Astrocyte (in vitro differentiated cells and primary cell): ENCODE measurements at regions not wholly inside any gene's neighbourhood (a gene's known extent, or its start where the extent isn't known, plus 50 kb on each side); places are given as distances from the start of the nearest gene placed in this dataset.

Experiments used
- DNase-seq: peaks from one replicate; pipeline ENCODE4 v3.0.0-alpha.2; 2010; ENCODE audit warnings: low read depth
- FAIRE-seq: peaks from 2 replicates; lab custom pipeline; 2011; peaks lifted over from hg19 to GRCh38; lab: Jason Lieb, UNC
- H2AFZ ChIP-seq: 2 replicates; pipeline ENCODE4 v1.6.0; 2012; ENCODE audit warnings: low read depth, low read length, inconsistent platforms
- H3K27ac ChIP-seq: 2 replicates; pipeline ENCODE4 v1.5.1; 2011; ENCODE audit warnings: low read depth, low read length, inconsistent platforms
- H3K27me3 ChIP-seq: 2 replicates; pipeline ENCODE4 v1.6.0; 2011; ENCODE audit warnings: low read length, inconsistent platforms; ENCODE audit not compliant: insufficient read depth
- H3K36me3 ChIP-seq: 2 replicates; pipeline ENCODE4 v1.5.1; 2011; ENCODE audit warnings: low read length, inconsistent platforms; ENCODE audit not compliant: insufficient read depth
- H3K4me1 ChIP-seq: 2 replicates; pipeline ENCODE4 v1.5.1; 2011; ENCODE audit warnings: low read length, inconsistent platforms; ENCODE audit not compliant: insufficient read depth
- H3K4me2 ChIP-seq: 2 replicates; pipeline ENCODE4 v1.6.0; 2012; ENCODE audit warnings: low read length, inconsistent platforms
- H3K4me3 ChIP-seq: 2 replicates; pipeline ENCODE4 v1.5.1; 2011; ENCODE audit warnings: low read depth, mild to moderate bottlenecking, low read length, inconsistent platforms; ENCODE audit not compliant: insufficient read depth
- H3K79me2 ChIP-seq: 2 replicates; pipeline ENCODE4 v1.6.0; 2012; ENCODE audit warnings: mild to moderate bottlenecking, low read length, inconsistent platforms; ENCODE audit not compliant: insufficient read depth
- H3K9ac ChIP-seq: 2 replicates; pipeline ENCODE4 v1.6.0; 2012; ENCODE audit warnings: mild to moderate bottlenecking, low read length, inconsistent platforms
- H3K9me3 ChIP-seq: 2 replicates; pipeline ENCODE4 v1.5.1; 2012; ENCODE audit warnings: low read depth, mild to moderate bottlenecking, low read length, inconsistent platforms; ENCODE audit not compliant: insufficient read depth
- H4K20me1 ChIP-seq: 2 replicates; pipeline ENCODE4 v1.6.0; 2012; ENCODE audit warnings: low read length, inconsistent platforms; ENCODE audit not compliant: insufficient read depth
- H3K27ac Mint-ChIP-seq: one replicate; pipeline ENCODE4 v1.8.0; 2021; ENCODE audit warnings: mild to moderate bottlenecking, mixed read lengths; ENCODE audit not compliant: unreplicated experiment
- H3K27me3 Mint-ChIP-seq: one replicate; pipeline ENCODE4 v1.8.0; 2021; ENCODE audit warnings: low read depth, mixed read lengths; ENCODE audit not compliant: unreplicated experiment
- H3K36me3 Mint-ChIP-seq: one replicate; pipeline ENCODE4 v1.8.0; 2021; ENCODE audit warnings: low read depth, mixed read lengths; ENCODE audit not compliant: unreplicated experiment
- H3K4me1 Mint-ChIP-seq: one replicate; pipeline ENCODE4 v1.8.0; 2021; ENCODE audit warnings: low read depth, mixed read lengths; ENCODE audit not compliant: unreplicated experiment
- H3K4me3 Mint-ChIP-seq: one replicate; pipeline ENCODE4 v1.8.0; 2021; ENCODE audit warnings: mild to moderate bottlenecking, moderate library complexity, mixed read lengths; ENCODE audit not compliant: unreplicated experiment
- H3K9me3 Mint-ChIP-seq: one replicate; pipeline ENCODE4 v1.8.0; 2021; ENCODE audit warnings: mild to moderate bottlenecking, mixed read lengths; ENCODE audit not compliant: unreplicated experiment
- EZH2 ChIP-seq: IDR thresholded peaks from 2 replicates; pipeline ENCODE4 v1.6.1; 2012; ENCODE audit warnings: mild to moderate bottlenecking, low read length, inconsistent platforms; ENCODE audit not compliant: insufficient read depth
- TF ChIP-seq, protein P1 (sequence below): IDR thresholded peaks from 2 replicates; pipeline ENCODE4 v1.5.1; 2011; ENCODE audit warnings: low read depth, mild to moderate bottlenecking, inconsistent platforms, low read length, moderate library complexity; ENCODE audit not compliant: insufficient read depth

DNA sequence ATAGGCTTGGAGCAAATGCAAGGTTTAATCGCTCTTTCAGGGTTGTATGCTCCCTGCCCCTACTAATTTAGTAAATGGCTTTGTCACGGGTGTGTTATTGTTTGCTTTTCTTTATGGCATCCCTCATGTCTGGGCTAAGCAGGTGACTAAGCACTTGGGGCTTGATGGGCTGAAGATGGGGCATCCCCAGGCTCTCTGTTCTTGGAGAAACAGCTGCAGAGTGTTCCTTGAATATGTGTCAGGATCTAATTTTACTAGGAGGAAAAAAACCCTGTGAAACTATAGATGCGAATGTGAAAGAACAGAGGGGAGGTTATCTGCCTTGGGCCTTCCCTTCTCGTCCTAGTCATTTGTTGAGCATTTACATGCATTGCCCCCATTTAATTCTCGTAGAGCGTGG, 94.7 kb upstream of the TAF1B start:
- no peaks in the 10 kb centered on the region for H3K36me3 ChIP-seq
- H3K27me3 ChIP-seq: no peaks in the 10 kb centered on the region
- H3K79me2 ChIP-seq: no peaks in the 10 kb centered on the region
- Mint-ChIP-seq H3K4me1 (peaks cover 7% of the 10 kb centered on the region), H3K4me3 (no peak overlapping the region), H3K9me3 (peaks cover 7% of the 10 kb centered on the region), H3K27ac (no peak overlapping the region), H3K36me3 (no peaks in the 10 kb centered on the region), H3K27me3 (peaks cover 16% of the 10 kb centered on the region)
- DNase-seq (no peak), FAIRE-seq (no peak)
- H4K20me1 ChIP-seq: no peaks in the 10 kb centered on the region
- no peak overlapping the region for H2AFZ ChIP-seq
- TF ChIP-seq EZH2: no peak
- TF ChIP-seq, protein P1, sequence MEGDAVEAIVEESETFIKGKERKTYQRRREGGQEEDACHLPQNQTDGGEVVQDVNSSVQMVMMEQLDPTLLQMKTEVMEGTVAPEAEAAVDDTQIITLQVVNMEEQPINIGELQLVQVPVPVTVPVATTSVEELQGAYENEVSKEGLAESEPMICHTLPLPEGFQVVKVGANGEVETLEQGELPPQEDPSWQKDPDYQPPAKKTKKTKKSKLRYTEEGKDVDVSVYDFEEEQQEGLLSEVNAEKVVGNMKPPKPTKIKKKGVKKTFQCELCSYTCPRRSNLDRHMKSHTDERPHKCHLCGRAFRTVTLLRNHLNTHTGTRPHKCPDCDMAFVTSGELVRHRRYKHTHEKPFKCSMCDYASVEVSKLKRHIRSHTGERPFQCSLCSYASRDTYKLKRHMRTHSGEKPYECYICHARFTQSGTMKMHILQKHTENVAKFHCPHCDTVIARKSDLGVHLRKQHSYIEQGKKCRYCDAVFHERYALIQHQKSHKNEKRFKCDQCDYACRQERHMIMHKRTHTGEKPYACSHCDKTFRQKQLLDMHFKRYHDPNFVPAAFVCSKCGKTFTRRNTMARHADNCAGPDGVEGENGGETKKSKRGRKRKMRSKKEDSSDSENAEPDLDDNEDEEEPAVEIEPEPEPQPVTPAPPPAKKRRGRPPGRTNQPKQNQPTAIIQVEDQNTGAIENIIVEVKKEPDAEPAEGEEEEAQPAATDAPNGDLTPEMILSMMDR: no peak
- H3K9me3 ChIP-seq: no peaks in the 10 kb centered on the region
- H3K4me1 ChIP-seq: peaks cover 10% of the 10 kb centered on the region
- H3K9ac ChIP-seq: no peak overlapping the region
- no peak overlapping the region for H3K4me2 ChIP-seq
- H3K27ac ChIP-seq: no peak overlapping the region
- H3K4me3 ChIP-seq: no peak overlapping the region

DNA sequence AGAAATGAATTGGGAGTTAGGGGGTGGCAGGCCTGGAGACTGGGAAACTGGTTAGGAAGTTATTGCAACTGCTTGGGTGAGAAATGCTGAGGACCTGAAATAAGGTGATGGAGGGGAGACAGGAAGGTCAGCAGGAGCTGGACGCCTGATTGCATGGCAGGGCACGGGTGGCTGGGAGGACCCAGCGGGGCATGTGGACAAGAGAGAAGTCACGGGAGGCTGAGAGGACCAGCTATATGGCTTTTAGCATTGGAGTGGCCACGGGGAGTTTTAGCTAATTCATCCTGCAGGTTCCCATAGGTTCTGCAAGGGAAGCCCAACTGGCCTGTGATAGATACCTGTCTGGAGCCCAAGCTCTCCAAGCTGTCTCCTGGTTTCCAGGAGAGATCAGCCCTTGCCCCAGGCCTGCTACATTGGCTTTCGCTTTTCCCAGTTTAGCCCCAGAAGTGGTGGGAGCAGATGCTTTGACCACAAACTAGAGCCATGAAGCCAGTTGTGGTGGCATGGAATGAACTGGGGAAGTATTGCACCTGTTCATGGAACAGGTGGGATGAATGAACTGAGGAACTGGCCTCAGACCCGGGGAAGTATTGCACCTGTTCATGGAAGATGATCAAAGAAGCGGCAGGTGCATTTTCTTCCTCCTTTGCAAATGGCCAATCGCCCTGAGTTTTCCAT, 93.6 kb upstream of the TAF1B start:
- FAIRE-seq: no peak
- no peak overlapping the region for H2AFZ ChIP-seq
- H3K9ac ChIP-seq: no peak overlapping the region
- Mint-ChIP-seq H3K27ac (no peak overlapping the region), H3K4me1 (peaks cover 11% of the 10 kb centered on the region), H3K36me3 (no peaks in the 10 kb centered on the region), H3K9me3 (peaks cover 7% of the 10 kb centered on the region), H3K27me3 (peaks cover 18% of the 10 kb centered on the region), H3K4me3 (no peak overlapping the region)
- H3K27me3 ChIP-seq: no peaks in the 10 kb centered on the region
- no peaks in the 10 kb centered on the region for H3K79me2 ChIP-seq
- no peak overlapping the region for H3K4me3 ChIP-seq
- no peak overlapping the region for H3K27ac ChIP-seq
- H3K36me3 ChIP-seq: no peaks in the 10 kb centered on the region
- H3K4me1 ChIP-seq: peaks cover 20% of the 10 kb centered on the region
- no peak for TF ChIP-seq EZH2
- TF ChIP-seq, protein P1: no peak
- no peak overlapping the region for H3K4me2 ChIP-seq
- H4K20me1 ChIP-seq: no peaks in the 10 kb centered on the region
- no peaks in the 10 kb centered on the region for H3K9me3 ChIP-seq
- DNase-seq: no peak
